ENCODE measurements at regions not wholly inside any gene's neighbourhood (a gene's known extent, or its start where the extent isn't known, plus 50 kb on each side); places are given as distances from the start of the nearest gene placed in this dataset.

GRCh38 chr13:62014299-62014698, 598.6 kb upstream of the PCDH20 start:
- Histone ChIP-seq H3K79me2 (ENCODE audit: low read length) (no peaks in the 10 kb centered on the region), H3K27me3 (ENCODE audit: low read depth, low read length) (no peaks in the 10 kb centered on the region), H3K36me3 (replicated peaks; ENCODE audit: low read depth, low read length) (no peaks in the 10 kb centered on the region), H2AFZ (ENCODE audit: low read depth, low read length) (peak overlapping the region; percentile 93), H3K4me1 (ENCODE audit: low read length) (no peaks in the 10 kb centered on the region), H4K20me1 (ENCODE audit: insufficient read depth, low read length) (no peaks in the 10 kb centered on the region), H3K9me3 (ENCODE audit: insufficient read depth, low read length) (no peaks in the 10 kb centered on the region), H3K4me2 (ENCODE audit: low read length) (peak overlapping the region; percentile 87), H3K27ac (ENCODE audit: low read length) (no peak overlapping the region), H3K9ac (ENCODE audit: low read length) (peak overlapping the region; percentile 45), H3K4me3 (ENCODE audit: low read length) (peak overlapping the region; percentile 76)
- no peak for TF ChIP-seq EZH2phosphoT487 (IDR thresholded peaks at IDR 0.05; ENCODE audit: low read depth)
- TF ChIP-seq CTCF (IDR thresholded peaks at IDR 0.05; ENCODE audit: low read depth, low read length): peak; percentile 81

- H3K4me3 ChIP-seq (ENCODE audit: low read length): no peak overlapping the region
- no peaks in the 10 kb centered on the region for H3K4me1 ChIP-seq (ENCODE audit: low read length)
- no peaks in the 10 kb centered on the region for H3K36me3 ChIP-seq (replicated peaks; ENCODE audit: low read depth, low read length)
- no peaks in the 10 kb centered on the region for H4K20me1 ChIP-seq (ENCODE audit: insufficient read depth, low read length)
- no peaks in the 10 kb centered on the region for H3K9me3 ChIP-seq (ENCODE audit: insufficient read depth, low read length)
- no peaks in the 10 kb centered on the region for H3K79me2 ChIP-seq (ENCODE audit: low read length)
- H3K27ac ChIP-seq (ENCODE audit: low read length): no peak overlapping the region
- no peaks in the 10 kb centered on the region for H3K27me3 ChIP-seq (ENCODE audit: low read depth, low read length)
- TF ChIP-seq EZH2phosphoT487 (IDR thresholded peaks at IDR 0.05; ENCODE audit: low read depth) (no peak), CTCF (IDR thresholded peaks at IDR 0.05; ENCODE audit: low read depth, low read length) (no peak)
- no peak overlapping the region for H3K4me2 ChIP-seq (ENCODE audit: low read length)
- no peak overlapping the region for H2AFZ ChIP-seq (ENCODE audit: low read depth, low read length)
- no peak overlapping the region for H3K9ac ChIP-seq (ENCODE audit: low read length)
Measured at GRCh38 chr13:62003452-62003851, 587.8 kb upstream of the PCDH20 start.

GRCh38 chr13:61994174-61994573, 578.5 kb upstream of the PCDH20 start:
- Histone ChIP-seq H3K36me3 (replicated peaks; ENCODE audit: low read depth, low read length) (no peaks in the 10 kb centered on the region), H3K27me3 (ENCODE audit: low read depth, low read length) (no peaks in the 10 kb centered on the region), H3K79me2 (ENCODE audit: low read length) (no peaks in the 10 kb centered on the region), H3K4me1 (ENCODE audit: low read length) (no peaks in the 10 kb centered on the region), H3K9ac (ENCODE audit: low read length) (no peak overlapping the region), H3K4me3 (ENCODE audit: low read length) (no peak overlapping the region), H2AFZ (ENCODE audit: low read depth, low read length) (no peak overlapping the region), H3K4me2 (ENCODE audit: low read length) (no peak overlapping the region), H3K9me3 (ENCODE audit: insufficient read depth, low read length) (no peaks in the 10 kb centered on the region), H4K20me1 (ENCODE audit: insufficient read depth, low read length) (no peaks in the 10 kb centered on the region), H3K27ac (ENCODE audit: low read length) (no peak overlapping the region)
- TF ChIP-seq EZH2phosphoT487 (IDR thresholded peaks at IDR 0.05; ENCODE audit: low read depth): no peak
- TF ChIP-seq CTCF (IDR thresholded peaks at IDR 0.05; ENCODE audit: low read depth, low read length): no peak

GRCh38 chr13:61989978-61990377, 574.3 kb upstream of the PCDH20 start:
- Histone ChIP-seq H3K79me2 (ENCODE audit: low read length) (no peaks in the 10 kb centered on the region), H3K4me3 (ENCODE audit: low read length) (no peak overlapping the region), H3K36me3 (replicated peaks; ENCODE audit: low read depth, low read length) (no peaks in the 10 kb centered on the region), H3K9ac (ENCODE audit: low read length) (no peak overlapping the region), H2AFZ (ENCODE audit: low read depth, low read length) (no peak overlapping the region), H3K4me2 (ENCODE audit: low read length) (no peak overlapping the region), H3K9me3 (ENCODE audit: insufficient read depth, low read length) (no peaks in the 10 kb centered on the region), H4K20me1 (ENCODE audit: insufficient read depth, low read length) (no peaks in the 10 kb centered on the region), H3K27ac (ENCODE audit: low read length) (no peak overlapping the region), H3K27me3 (ENCODE audit: low read depth, low read length) (no peaks in the 10 kb centered on the region), H3K4me1 (ENCODE audit: low read length) (no peaks in the 10 kb centered on the region)
- TF ChIP-seq CTCF (IDR thresholded peaks at IDR 0.05; ENCODE audit: low read depth, low read length): no peak
- no peak for TF ChIP-seq EZH2phosphoT487 (IDR thresholded peaks at IDR 0.05; ENCODE audit: low read depth)
